Osteocyte (in vitro differentiated cells): ENCODE measurements at regions not wholly inside any gene's neighbourhood (a gene's known extent, or its start where the extent isn't known, plus 50 kb on each side); places are given as distances from the start of the nearest gene placed in this dataset.

Experiments used
- DNase-seq: peaks from one replicate; pipeline ENCODE4 v3.0.0; 2021; ENCODE audit warnings: mixed read lengths; ENCODE audit not compliant: unreplicated experiment; ENCODE audit errors: extremely low spot score
- H3K27ac Mint-ChIP-seq: one replicate; pipeline ENCODE4 v1.8.0; 2021; ENCODE audit warnings: mild to moderate bottlenecking, mixed read lengths; ENCODE audit not compliant: unreplicated experiment
- H3K27me3 Mint-ChIP-seq: one replicate; pipeline ENCODE4 v1.8.0; 2021; ENCODE audit warnings: mixed read lengths; ENCODE audit not compliant: unreplicated experiment
- H3K36me3 Mint-ChIP-seq: one replicate; pipeline ENCODE4 v1.8.0; 2021; ENCODE audit warnings: mixed read lengths; ENCODE audit not compliant: unreplicated experiment
- H3K4me1 Mint-ChIP-seq: one replicate; pipeline ENCODE4 v1.8.0; 2021; ENCODE audit warnings: mixed read lengths; ENCODE audit not compliant: unreplicated experiment
- H3K4me3 Mint-ChIP-seq: one replicate; pipeline ENCODE4 v1.8.0; 2021; ENCODE audit warnings: mild to moderate bottlenecking, moderate library complexity, mixed read lengths; ENCODE audit not compliant: unreplicated experiment
- H3K9me3 Mint-ChIP-seq: one replicate; pipeline ENCODE4 v1.8.0; 2021; ENCODE audit warnings: mixed read lengths; ENCODE audit not compliant: unreplicated experiment
- CTCF ChIP-seq: fragments of 200-600 bp; sonication (generic); IDR thresholded peaks from 2 replicates; pipeline ENCODE4 v1.5.0; 2021; ENCODE audit warnings: antibody characterized with exemption, mild to moderate bottlenecking, moderate library complexity

GRCh38 chr11:28504555-28505110 lies 396.4 kb downstream of the METTL15 start:
- Mint-ChIP-seq H3K27ac (no peak overlapping the region), H3K4me1 (no peaks in the 10 kb centered on the region), H3K27me3 (no peaks in the 10 kb centered on the region), H3K9me3 (no peaks in the 10 kb centered on the region), H3K4me3 (no peak overlapping the region), H3K36me3 (no peaks in the 10 kb centered on the region)
- no peak for TF ChIP-seq CTCF
- no peak for DNase-seq

DNA sequence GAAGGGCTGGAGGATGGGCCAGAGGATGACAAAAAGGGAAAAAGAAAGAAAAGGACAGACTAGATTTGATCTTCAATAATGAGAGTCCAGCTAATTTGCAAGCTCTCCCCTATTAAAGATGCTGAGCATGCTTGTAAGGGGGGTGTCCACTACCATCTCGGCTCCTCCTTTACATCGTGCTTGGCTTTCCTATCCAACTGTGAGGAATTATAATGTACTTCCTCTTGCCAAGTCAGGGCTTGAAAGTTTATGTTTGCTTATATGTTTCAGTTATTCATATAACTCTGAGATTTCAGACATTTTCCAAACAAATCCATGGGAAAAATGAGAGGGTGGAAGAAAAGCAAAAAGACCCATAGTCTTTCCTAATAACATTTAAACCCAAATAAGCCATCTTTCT lies 387.1 kb downstream of the METTL15 start:
- no peak for DNase-seq
- Mint-ChIP-seq H3K36me3 (no peaks in the 10 kb centered on the region), H3K27me3 (no peaks in the 10 kb centered on the region), H3K9me3 (peaks cover 5% of the 10 kb centered on the region), H3K4me1 (peaks cover 1% of the 10 kb centered on the region), H3K4me3 (no peak overlapping the region), H3K27ac (no peak overlapping the region)
- no peak for TF ChIP-seq CTCF

- H3K27me3 Mint-ChIP-seq, result no peaks in the 10 kb centered on the region
- no peak overlapping the region for H3K4me3 Mint-ChIP-seq
- DNase-seq, result no peak
- H3K36me3 Mint-ChIP-seq, result no peaks in the 10 kb centered on the region
- H3K27ac Mint-ChIP-seq, result no peak overlapping the region
- H3K9me3 Mint-ChIP-seq, result no peaks in the 10 kb centered on the region
- peaks cover 12% of the 10 kb centered on the region for H3K4me1 Mint-ChIP-seq
- TF ChIP-seq CTCF, result no peak
Observed at GRCh38 chr11:28491431-28491830, 383.2 kb downstream of the METTL15 start.

DNA sequence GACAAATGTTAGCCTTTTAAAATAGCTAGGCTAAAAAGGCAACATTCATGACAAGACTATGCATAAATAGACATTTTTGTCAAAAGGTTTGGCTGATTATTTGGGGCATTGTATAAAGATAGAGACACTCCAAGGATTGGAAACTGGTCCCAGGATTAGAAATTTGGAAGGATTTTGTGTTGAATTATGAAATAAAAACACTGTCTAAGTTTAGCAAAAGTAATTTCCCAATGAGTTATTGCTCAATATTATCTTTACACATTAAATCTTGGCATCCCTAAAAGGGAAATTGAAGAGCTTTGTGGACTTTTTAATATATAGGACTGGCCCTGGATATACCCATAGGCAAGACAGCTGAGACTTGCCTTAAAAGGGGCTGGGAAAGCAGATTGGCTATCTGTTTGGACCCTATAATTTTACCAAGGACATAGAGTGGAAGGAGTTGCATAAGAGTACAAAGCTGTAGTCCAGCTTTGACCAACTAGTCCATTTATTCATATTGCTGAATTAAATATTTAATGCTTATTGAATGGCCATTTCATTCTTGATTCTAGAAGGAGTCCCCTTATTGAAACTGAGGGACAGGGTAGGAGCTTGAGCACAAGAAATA lies 382.7 kb downstream of the METTL15 start:
- Mint-ChIP-seq H3K27ac (no peak overlapping the region), H3K9me3 (no peaks in the 10 kb centered on the region), H3K27me3 (no peaks in the 10 kb centered on the region), H3K4me3 (no peak overlapping the region), H3K36me3 (no peaks in the 10 kb centered on the region), H3K4me1 (peaks cover 12% of the 10 kb centered on the region)
- TF ChIP-seq CTCF, result no peak
- no peak for DNase-seq

DNA sequence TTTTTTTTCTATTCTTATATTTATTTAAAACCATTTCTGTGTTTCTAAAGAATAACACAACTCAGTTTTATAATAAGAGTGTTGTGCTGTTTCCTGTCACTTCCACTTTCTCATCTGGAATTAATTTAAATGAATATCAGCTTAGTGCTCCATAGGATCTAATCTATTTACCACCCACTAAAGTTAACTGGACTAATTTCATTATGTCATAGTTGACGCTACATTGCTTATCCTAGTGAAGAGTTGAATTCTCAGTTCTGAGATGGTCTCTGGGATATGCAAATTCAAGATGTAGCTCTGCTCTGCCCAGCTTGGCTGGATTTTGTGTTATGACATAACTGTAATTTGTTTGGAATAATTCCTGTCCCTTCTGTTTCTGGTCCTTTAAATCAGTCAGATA lies 380.1 kb downstream of the METTL15 start:
- DNase-seq, result no peak
- TF ChIP-seq CTCF, result no peak

More for the DNA sequence above, 380.1 kb downstream of the METTL15 start:
- no peak overlapping the region for H3K4me3 Mint-ChIP-seq
- no peak overlapping the region for H3K27ac Mint-ChIP-seq
- H3K27me3 Mint-ChIP-seq, result no peaks in the 10 kb centered on the region
- peaks cover 12% of the 10 kb centered on the region for H3K4me1 Mint-ChIP-seq
- no peaks in the 10 kb centered on the region for H3K36me3 Mint-ChIP-seq
- no peaks in the 10 kb centered on the region for H3K9me3 Mint-ChIP-seq
